Stimulated activated effector memory CD8-positive, alpha-beta T cell treated with anti-CD3 and anti-CD28 coated beads, Interleukin-12 subunit alpha, Interleukin-12 subunit beta, amount 100 ng/mL, for 72 hours (primary cell): ENCODE measurements at regions not wholly inside any gene's neighbourhood (a gene's known extent, or its start where the extent isn't known, plus 50 kb on each side); places are given as distances from the start of the nearest gene placed in this dataset.

Source experiments
- ATAC-seq: fragments of 150-1000 bp; cut with Tn5 transposase; 2 replicates; pipeline ENCODE4 v1.10.0; 2021
- DNase-seq, 2 donors: peaks; one replicate each; pipeline ENCODE4 v3.0.0; 2021 to 2022; ENCODE audit warnings: low spot score in 2 of 2
- H3K27ac Mint-ChIP-seq: one replicate; pipeline ENCODE4 v1.8.0; 2022; ENCODE audit warnings: mild to moderate bottlenecking, mixed read lengths
- H3K36me3 Mint-ChIP-seq: one replicate; pipeline ENCODE4 v1.8.0; 2022; ENCODE audit warnings: mild to moderate bottlenecking, mixed read lengths
- H3K4me1 Mint-ChIP-seq: one replicate; pipeline ENCODE4 v1.8.0; 2022; ENCODE audit warnings: mixed read lengths
- H3K4me3 Mint-ChIP-seq: one replicate; pipeline ENCODE4 v1.8.0; 2022; ENCODE audit warnings: mild to moderate bottlenecking, mixed read lengths
- H3K9me3 Mint-ChIP-seq: one replicate; pipeline ENCODE4 v1.8.0; 2022; ENCODE audit warnings: mixed read lengths

DNA sequence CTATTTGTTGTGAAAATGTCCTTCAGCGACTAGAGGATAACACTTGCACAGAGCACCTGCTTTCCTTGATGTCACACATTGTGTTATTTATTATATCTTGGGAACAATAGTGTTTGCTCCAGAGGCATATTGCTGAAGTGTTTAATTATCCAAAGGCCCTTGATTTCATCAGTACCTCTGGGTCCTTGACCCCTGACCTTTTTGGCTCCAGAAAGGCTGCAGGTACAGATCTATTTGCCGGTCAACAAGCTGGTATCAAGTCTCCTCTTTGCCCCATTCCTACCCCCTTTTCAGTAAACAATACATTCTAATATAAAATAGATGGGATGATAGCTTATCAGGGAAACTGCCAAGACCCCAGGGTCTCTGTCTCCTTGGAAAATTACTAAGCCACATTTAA, 206.8 kb downstream of the DACT1 start:
- Mint-ChIP-seq H3K9me3 (peaks cover 4% of the 10 kb centered on the region), H3K4me1 (no peaks in the 10 kb centered on the region), H3K36me3 (no peaks in the 10 kb centered on the region), H3K27ac (no peak overlapping the region), H3K4me3 (no peak overlapping the region)
- no peak for DNase-seq
- no peak for ATAC-seq

DNA sequence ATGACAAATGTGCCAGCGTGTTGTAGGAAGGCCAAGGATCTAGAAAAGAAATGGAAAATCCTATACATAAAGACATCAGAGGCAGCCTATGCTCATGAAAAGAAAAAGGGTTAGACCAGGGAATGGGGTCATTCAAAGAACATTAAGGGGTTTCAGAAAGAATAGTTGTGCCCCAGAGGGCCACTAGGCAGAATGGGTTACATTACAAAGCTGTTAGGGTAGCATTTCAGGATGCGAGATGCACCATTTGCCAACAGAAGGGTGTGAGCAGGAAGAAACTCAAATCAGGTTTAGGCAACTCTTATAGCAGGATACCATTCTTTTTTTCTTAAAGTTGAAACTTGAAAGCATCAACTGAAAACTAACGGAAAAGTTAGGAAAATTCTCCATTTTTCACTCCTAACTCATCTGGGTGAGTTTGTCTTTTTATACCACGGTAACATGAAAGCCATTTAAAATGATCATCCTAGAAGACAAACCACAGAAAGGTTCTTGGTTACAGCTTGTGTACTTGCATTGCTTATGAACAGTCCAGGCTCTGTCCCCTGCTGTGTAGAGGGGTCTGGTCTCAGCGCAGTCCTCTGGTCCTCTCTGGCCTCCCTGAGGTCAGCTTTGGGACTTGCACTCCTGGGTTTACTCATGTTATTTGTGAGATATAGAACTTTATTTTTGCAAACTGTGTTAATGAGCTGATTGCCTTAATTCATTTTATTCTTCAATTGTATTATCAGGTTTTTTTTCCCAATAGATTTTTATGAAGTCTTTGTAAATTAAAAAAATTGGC, 209.1 kb downstream of the DACT1 start:
- Mint-ChIP-seq H3K9me3 (no peaks in the 10 kb centered on the region), H3K36me3 (no peaks in the 10 kb centered on the region), H3K27ac (no peak overlapping the region), H3K4me3 (no peak overlapping the region), H3K4me1 (no peaks in the 10 kb centered on the region)
- ATAC-seq (no peak), DNase-seq (no peak)

DNA sequence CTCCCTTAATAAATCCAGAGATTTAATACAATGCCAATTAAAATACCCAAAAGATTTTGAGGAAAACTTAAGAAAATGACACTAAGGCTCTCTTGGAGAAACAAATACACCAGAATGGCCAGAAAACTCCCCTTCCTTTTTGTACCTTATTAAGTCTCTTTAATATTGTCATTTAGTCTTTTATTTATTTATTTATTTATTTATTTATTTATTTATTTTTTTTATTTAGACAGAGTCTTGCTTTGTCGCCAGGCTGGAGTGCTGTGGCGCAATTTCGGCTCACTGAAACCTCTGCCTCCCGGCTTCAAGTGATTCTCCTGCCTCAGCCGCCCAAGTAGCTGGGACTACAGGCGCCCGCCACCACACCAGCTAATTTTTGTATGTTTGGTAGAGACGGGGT, 210.6 kb downstream of the DACT1 start:
- Mint-ChIP-seq H3K27ac (no peak overlapping the region), H3K4me3 (no peak overlapping the region), H3K36me3 (no peaks in the 10 kb centered on the region), H3K9me3 (no peaks in the 10 kb centered on the region), H3K4me1 (no peaks in the 10 kb centered on the region)
- DNase-seq = no peak
- ATAC-seq = no peak

DNA sequence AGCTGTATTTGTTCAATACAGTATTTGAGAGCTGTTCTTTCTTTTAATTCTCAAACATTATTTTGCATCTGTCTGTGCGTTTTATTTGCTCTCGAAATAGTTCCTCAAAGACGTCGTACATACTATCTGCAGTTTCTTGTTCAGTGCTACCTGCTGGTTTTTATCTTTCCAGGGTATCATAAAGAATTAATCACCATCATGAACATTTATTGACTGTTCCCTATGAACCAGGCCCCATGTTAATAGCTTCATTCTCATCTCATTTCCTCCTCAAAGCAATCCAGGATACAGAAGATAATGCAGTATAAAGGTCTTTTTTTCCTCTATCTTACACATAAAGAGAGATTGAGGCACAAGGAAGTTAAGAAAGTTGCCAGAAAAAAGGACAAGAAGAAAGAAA, 211.8 kb downstream of the DACT1 start:
- Mint-ChIP-seq H3K9me3 (no peaks in the 10 kb centered on the region), H3K4me1 (no peaks in the 10 kb centered on the region), H3K27ac (no peak overlapping the region), H3K4me3 (no peak overlapping the region), H3K36me3 (no peaks in the 10 kb centered on the region)
- DNase-seq = no peak
- no peak for ATAC-seq

DNA sequence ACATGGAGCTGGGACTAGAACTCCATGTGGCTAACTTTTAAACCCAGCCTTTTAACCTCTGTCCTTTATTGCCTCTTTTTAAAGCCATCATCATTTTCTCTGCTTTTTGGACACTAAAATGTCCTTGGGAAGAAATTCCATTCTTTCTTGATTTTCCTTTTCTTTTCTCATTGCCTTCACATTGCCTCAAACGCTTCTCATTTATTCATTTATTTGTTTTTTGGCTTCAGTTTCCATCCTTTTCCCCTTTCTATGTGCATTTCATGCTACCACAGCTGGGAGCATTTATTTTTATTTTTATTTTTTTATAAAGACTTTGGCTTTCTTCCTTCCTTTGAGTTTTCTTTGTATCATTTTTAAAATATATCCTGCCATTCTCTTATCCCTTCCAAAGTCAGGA, 212.2 kb downstream of the DACT1 start:
- no peak overlapping the region for H3K4me3 Mint-ChIP-seq
- no peaks in the 10 kb centered on the region for H3K9me3 Mint-ChIP-seq
- no peaks in the 10 kb centered on the region for H3K4me1 Mint-ChIP-seq
- DNase-seq (no peak), ATAC-seq (no peak)
- H3K36me3 Mint-ChIP-seq = no peaks in the 10 kb centered on the region
- H3K27ac Mint-ChIP-seq = no peak overlapping the region

DNA sequence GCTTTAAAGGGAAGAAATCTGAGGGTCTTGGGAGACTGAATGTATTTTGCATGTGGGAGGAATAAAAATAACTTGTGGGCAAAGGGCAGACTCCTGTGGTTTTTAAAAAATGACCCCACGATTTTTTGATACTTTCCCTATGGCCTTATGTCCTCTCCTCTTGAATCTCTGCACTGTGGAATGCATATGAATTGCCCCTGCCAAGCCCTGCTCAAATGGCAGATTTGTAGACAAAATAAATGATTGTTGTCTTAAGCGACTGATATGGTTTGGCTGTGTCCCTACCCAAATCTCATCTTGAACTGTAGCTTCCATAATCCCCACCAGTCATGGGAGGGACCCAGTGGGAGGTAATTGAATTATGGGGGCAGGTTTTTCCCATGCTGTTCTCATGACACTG, 223.8 kb downstream of the DACT1 start:
- H3K27ac Mint-ChIP-seq = no peak overlapping the region
- no peaks in the 10 kb centered on the region for H3K4me1 Mint-ChIP-seq
- DNase-seq = no peak
- H3K4me3 Mint-ChIP-seq = no peak overlapping the region
- H3K9me3 Mint-ChIP-seq = peaks cover 17% of the 10 kb centered on the region
- no peaks in the 10 kb centered on the region for H3K36me3 Mint-ChIP-seq
- no peak for ATAC-seq

DNA sequence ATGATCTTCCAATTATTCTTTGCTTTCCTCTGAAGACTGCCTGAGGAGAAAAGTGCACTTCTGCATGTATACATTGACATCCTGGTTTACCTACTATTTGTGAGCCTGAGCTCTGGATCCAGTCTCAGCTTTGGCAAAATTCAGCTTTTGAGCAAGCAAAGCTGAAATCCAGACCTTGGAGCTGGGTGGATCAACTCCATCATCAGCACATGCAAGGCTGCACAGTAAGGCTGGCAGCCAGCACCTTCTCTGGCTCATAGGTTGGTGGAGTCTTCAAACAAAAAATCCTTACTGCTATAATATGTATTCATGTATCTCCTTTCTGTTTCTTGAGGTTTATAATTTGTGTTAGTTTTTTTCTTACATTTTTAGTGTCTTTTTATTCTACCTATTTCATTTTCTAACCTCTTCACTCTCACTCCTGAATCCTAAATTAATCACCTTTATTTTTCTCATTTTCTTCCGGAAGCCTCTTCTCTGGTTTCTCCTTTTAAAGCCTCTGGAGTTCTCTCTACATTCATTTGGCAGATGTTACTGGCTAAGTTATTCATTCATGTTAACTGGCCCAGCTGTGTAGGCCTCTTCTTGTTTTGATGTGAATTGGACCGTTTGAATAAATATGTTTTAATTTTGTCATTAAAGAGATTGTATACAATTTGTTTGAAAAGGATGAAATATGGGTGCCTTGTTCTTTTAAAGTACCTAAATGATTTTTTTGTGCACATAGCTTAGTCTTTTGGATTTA, 224.8 kb downstream of the DACT1 start:
- DNase-seq (no peak), ATAC-seq (no peak)
- Mint-ChIP-seq H3K4me1 (no peaks in the 10 kb centered on the region), H3K27ac (no peak overlapping the region), H3K36me3 (no peaks in the 10 kb centered on the region), H3K9me3 (peaks cover 17% of the 10 kb centered on the region), H3K4me3 (no peak overlapping the region)

DNA sequence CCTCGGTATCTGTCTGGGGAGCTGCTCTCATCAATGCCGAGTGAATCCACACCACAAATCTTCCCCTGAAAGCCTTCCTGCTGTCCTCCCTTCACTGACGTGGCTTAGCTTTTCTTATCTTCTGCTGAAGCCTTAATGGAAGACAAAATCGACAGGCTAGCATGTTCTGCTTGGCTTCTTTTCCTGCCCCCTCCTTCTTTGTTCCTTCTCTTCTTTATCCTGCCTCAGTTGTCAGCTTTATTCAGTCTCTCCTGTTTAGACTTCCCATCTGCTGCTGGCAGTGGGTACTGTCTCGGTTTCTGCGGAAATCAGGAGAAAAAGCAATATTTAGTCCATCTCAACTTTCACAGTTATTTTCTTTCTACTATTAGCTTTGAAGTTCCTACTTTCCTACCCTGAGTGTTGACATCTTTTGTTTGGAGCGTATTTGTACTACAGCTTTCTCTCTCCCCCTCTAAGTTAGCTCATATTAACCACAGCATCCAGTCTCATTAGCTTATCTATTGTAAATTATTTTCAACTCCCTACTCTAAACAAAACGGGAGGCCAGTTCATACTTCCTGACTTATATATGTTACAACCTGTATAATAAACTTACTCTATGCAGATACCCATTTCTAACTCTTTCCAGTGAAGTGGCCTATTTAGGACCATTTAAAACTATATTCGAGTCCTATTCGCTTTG, 226.0 kb downstream of the DACT1 start:
- H3K4me1 Mint-ChIP-seq = no peaks in the 10 kb centered on the region
- no peak overlapping the region for H3K4me3 Mint-ChIP-seq
- DNase-seq (no peak), ATAC-seq (no peak)
- H3K9me3 Mint-ChIP-seq = peaks cover 10% of the 10 kb centered on the region
- no peak overlapping the region for H3K27ac Mint-ChIP-seq
- H3K36me3 Mint-ChIP-seq = no peaks in the 10 kb centered on the region

DNA sequence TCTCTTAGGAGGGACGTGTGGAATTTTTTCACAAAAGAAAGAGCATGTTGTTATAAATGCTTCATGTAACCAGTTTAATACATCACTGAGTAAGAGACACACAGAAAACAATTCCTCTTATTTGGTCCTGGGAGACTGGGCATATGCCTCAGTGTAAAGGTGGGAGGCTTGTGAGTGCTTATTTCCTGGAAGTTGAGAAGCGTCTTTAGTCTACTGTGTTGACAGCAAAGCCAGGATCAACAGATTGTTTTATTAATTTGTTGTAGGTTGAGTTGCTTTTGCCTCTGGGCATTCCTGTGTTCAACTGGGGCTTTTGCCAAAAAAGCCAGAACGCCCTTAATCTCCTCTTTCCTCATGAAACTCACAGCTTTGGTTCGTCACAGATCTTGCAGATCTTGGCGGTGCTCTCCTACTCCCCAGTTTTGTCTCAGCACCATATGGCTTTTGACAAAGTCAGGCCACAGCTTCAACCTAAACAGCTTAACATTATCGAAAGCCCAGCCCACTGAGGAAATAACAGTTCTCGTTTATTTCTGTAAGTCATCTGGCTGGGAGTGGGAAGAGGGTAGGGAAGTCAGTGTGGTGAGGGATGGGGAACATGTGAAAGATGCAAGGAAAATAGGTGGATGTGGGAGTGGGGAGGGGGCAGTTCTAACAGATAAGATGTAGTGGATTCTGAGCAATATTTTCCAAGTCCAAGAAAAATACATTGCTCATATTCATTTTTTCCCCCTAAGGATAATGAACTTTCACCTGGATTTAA, 227.2 kb downstream of the DACT1 start:
- ATAC-seq = no peak
- H3K9me3 Mint-ChIP-seq = peaks cover 5% of the 10 kb centered on the region
- no peak for DNase-seq
- H3K36me3 Mint-ChIP-seq = no peaks in the 10 kb centered on the region
- no peak overlapping the region for H3K27ac Mint-ChIP-seq
- H3K4me3 Mint-ChIP-seq = no peak overlapping the region
- H3K4me1 Mint-ChIP-seq = no peaks in the 10 kb centered on the region

DNA sequence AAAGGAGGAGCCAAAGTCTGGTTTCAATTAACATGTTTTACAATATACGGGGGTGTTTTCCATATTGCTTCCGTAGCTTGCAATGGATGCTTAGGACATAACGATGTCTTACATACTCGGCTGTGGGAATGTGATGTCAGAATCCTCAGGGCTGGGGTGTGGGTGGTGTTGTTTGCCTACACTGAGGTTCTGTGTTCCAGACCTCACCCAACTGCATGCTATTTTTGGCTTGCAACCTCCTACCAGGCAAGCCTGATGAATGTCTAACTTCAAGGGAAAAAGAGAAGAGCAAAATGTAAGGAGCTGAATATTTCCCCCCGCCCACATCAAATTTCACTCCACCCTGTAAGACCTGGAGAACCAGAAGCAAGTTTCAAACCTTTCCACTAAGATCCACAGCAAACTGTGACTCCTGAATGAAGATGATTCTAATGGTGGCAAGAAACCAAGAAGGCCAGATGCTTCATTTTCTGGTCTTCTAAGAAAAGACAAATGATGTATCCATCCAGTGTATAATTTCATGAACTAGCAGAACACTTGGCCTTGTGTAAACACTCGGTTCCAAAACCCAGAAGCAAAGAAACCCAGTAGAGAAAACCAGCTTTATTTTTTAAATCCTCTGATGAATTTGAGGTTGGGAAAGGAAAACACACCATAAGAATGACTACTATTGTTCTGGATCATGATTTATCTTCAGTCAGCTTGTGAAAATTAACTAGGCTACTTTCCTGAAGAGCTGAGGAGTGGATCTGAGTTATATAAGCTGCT, 227.9 kb downstream of the DACT1 start:
- H3K4me3 Mint-ChIP-seq = no peak overlapping the region
- H3K36me3 Mint-ChIP-seq = no peaks in the 10 kb centered on the region
- peaks cover 5% of the 10 kb centered on the region for H3K9me3 Mint-ChIP-seq
- no peak overlapping the region for H3K27ac Mint-ChIP-seq
- no peaks in the 10 kb centered on the region for H3K4me1 Mint-ChIP-seq
- DNase-seq (no peak), ATAC-seq (no peak)

DNA sequence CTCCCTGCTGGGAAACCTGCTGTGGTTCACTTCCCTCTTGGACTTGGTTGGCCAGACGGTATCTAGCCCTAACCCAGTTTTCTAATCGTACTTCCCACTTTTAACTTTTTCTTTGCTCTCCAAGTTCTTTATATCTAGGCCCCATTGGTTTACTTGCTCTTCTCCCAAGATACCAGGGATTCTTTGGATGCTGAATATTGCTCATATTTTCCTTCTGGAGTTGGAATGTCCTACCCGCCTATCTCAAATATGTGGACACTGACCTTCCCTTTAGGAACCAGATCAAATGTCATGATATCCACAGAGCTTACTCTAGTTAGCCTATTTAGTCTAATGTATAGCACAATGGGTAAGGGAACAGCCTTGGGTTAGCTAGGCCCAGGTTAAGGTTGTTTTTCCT, 228.6 kb downstream of the DACT1 start:
- H3K36me3 Mint-ChIP-seq = no peaks in the 10 kb centered on the region
- ATAC-seq = no peak

DNA sequence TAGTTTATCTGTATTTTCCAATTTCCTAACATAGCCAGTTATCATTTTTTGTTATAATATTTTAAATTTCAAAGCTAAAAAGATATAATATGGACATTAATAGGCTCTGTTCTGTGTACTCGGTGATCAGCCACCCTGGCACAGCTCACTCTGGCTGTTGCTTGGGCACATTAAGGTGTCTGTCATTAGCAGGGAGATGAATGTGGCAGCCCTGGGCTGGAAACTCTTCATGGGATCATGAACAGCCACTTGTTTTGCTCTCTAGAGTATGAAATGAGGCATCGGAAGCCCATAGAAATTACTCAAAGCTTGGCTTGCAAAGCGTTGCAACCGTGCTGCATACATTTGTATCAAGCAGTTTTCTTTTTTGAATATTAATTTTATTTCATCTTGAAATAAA, 233.2 kb downstream of the DACT1 start:
- no peak for ATAC-seq
- Mint-ChIP-seq H3K27ac (no peak overlapping the region), H3K4me3 (no peak overlapping the region)

More for the DNA sequence above, 228.6 kb downstream of the DACT1 start:
- no peak for DNase-seq
- H3K27ac Mint-ChIP-seq = no peak overlapping the region
- no peaks in the 10 kb centered on the region for H3K4me1 Mint-ChIP-seq
- peaks cover 5% of the 10 kb centered on the region for H3K9me3 Mint-ChIP-seq
- H3K4me3 Mint-ChIP-seq = no peak overlapping the region

DNA sequence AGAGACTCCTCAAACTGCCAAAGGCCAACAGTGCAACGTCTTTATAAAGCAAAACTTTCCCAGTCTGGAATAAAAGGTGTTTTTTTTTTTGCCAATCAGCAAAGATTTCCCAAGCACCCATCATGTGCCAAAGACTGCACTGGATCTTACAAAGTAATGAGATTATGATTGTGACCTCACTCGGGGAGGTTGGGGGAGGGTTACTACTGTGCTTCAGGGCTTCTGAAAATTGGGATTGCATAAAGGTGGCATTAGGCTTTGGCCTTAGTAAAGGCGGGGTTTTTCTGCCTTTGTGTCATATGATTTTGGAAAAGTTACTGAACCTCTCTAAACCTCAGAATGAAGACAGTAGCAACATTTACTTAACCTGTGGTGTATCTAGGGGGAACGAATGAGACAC, 233.8 kb downstream of the DACT1 start:
- peaks cover under 1% of the 10 kb centered on the region for H3K9me3 Mint-ChIP-seq
- no peak overlapping the region for H3K4me3 Mint-ChIP-seq
- no peak overlapping the region for H3K27ac Mint-ChIP-seq
- H3K36me3 Mint-ChIP-seq = no peaks in the 10 kb centered on the region
- DNase-seq (no peak), ATAC-seq (no peak)
- H3K4me1 Mint-ChIP-seq = no peaks in the 10 kb centered on the region

More for the DNA sequence above, 233.2 kb downstream of the DACT1 start:
- no peaks in the 10 kb centered on the region for H3K4me1 Mint-ChIP-seq
- no peaks in the 10 kb centered on the region for H3K9me3 Mint-ChIP-seq
- no peak for DNase-seq
- H3K36me3 Mint-ChIP-seq = no peaks in the 10 kb centered on the region

DNA sequence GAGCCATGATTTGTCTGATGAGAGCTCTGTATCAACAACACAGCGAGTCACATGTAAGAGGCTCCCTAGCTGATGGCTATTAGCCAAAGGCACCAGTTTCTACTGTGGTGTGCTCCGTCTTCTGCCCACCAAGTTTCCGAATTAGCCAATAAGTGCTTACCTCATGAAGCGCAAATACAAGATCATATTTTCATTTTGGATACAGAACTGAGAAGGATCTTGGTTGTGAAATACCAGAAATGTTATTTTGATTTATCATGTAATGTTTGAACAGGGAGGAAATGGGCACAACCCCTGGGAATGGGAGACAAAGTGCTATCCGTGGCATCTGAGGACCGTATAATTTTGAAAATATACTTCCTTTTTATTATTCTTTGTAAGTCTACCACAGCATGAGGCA, 234.3 kb downstream of the DACT1 start:
- no peaks in the 10 kb centered on the region for H3K36me3 Mint-ChIP-seq
- no peaks in the 10 kb centered on the region for H3K4me1 Mint-ChIP-seq
- no peak overlapping the region for H3K4me3 Mint-ChIP-seq
- peaks cover 3% of the 10 kb centered on the region for H3K9me3 Mint-ChIP-seq
- DNase-seq (no peak), ATAC-seq (no peak)
- no peak overlapping the region for H3K27ac Mint-ChIP-seq
